A549 (cell line): ENCODE measurements at regions not wholly inside any gene's neighbourhood (a gene's known extent, or its start where the extent isn't known, plus 50 kb on each side); places are given as distances from the start of the nearest gene placed in this dataset.

Source experiments
- ATAC-seq, 2 experiments: fragments of 200-7000 bp in 1 of 2; fragments of >200 bp in 1 of 2; cut with Nextera tagmentation in 1 of 2; cut with Tn5 transposase in 1 of 2; 3 replicates each; pipeline versions ENCODE4 v1.8.0 to v1.9.1; 2018 to 2020; ENCODE audit warnings: mild to moderate bottlenecking in 1 of 2, moderate library complexity in 1 of 2
- CTCF ChIA-PET: fragments of 300-600 bp; sonication (Branson Sonifier 250); formaldehyde crosslinking; extraction: SDS; loops from one replicate; lab custom pipeline; 2021; ENCODE audit warnings: antibody characterized with exemption, inconsistent platforms; lab: Yijun Ruan, JAX
- POLR2A ChIA-PET: fragments of 350-600 bp; formaldehyde crosslinking; extraction: SDS; loops from one replicate; lab custom pipeline; 2021; ENCODE audit warnings: antibody characterized with exemption, inconsistent platforms; lab: Yijun Ruan, JAX
- DNase-seq, 2 experiments: peaks; one replicate each; pipeline versions ENCODE4 v3.0.0 to v3.0.0-alpha.2; 2011 to 2016; ENCODE audit warnings: low read depth in 1 of 2, low spot score in 1 of 2
- FAIRE-seq: peaks from 2 replicates; lab custom pipeline; 2011; peaks lifted over from hg19 to GRCh38; lab: Jason Lieb, UNC
- H3K27ac ChIP-seq, 2 experiments: fragments of >200 bp; sonication (Bioruptor Twin); formaldehyde crosslinking; 3 replicates each; pipeline ENCODE4 v1.5.1; 2016 to 2017
- H3K4me1 ChIP-seq: fragments of >200 bp; sonication (Bioruptor Twin); formaldehyde crosslinking; 3 replicates; pipeline ENCODE4 v1.6.1; 2016
- H3K4me2 ChIP-seq: fragments of >200 bp; sonication (Bioruptor Twin); formaldehyde crosslinking; 3 replicates; pipeline ENCODE4 v1.6.1; 2016
- H3K4me3 ChIP-seq: fragments of >200 bp; sonication (Bioruptor Twin); formaldehyde crosslinking; 3 replicates; pipeline ENCODE4 v1.5.1; 2016
- H3K9me3 ChIP-seq: fragments of >200 bp; sonication (Bioruptor Twin); formaldehyde crosslinking; 3 replicates; pipeline ENCODE4 v1.6.1; 2016
- CBX8 ChIP-seq: fragments of 200-600 bp; sonication (generic); IDR thresholded peaks from 2 replicates; pipeline ENCODE4 v1.6.1; 2016
- CEBPB ChIP-seq, 2 experiments: fragments of >200 bp in 1 of 2; sonication (Bioruptor Twin) in 1 of 2; formaldehyde crosslinking in 1 of 2; IDR thresholded peaks; 2 replicates each; pipeline ENCODE4 v1.6.1; 2012 to 2016
- EHMT2 ChIP-seq: fragments of 200-600 bp; sonication (generic); IDR thresholded peaks from 2 replicates; pipeline ENCODE4 v1.6.1; 2016; ENCODE audit warnings: antibody characterized with exemption, low read depth, mild to moderate bottlenecking, moderate library complexity
- EP300 ChIP-seq, 2 experiments: fragments of >200 bp; sonication (Bioruptor Twin); formaldehyde crosslinking; IDR thresholded peaks; 2 replicates in 1 of 2; 3 replicates in 1 of 2; pipeline ENCODE4 v1.6.1; 2016 to 2017
- ESRRA ChIP-seq: fragments of 150-350 bp; IDR thresholded peaks from 2 replicates; pipeline ENCODE4 v1.6.1; 2014; ENCODE audit warnings: mild to moderate bottlenecking, low read length, borderline replicate concordance
- FOSL2 ChIP-seq, 2 experiments: fragments of 450-650 bp in 1 of 2; fragments of >200 bp in 1 of 2; sonication (Bioruptor Twin) in 1 of 2; formaldehyde crosslinking; IDR thresholded peaks; 2 replicates each; pipeline versions ENCODE4 v1.5.0 to v1.6.1; 2016 to 2020; ENCODE audit warnings: mild to moderate bottlenecking in 1 of 2, moderate library complexity in 1 of 2
- FOXS1 ChIP-seq: fragments of 250-450 bp; sonication (Bioruptor Pico); IDR thresholded peaks from 2 replicates; pipeline ENCODE4 v1.5.0; 2020; ENCODE audit warnings: mild to moderate bottlenecking, moderate library complexity
- HOXB13 ChIP-seq: fragments of 250-450 bp; sonication (Bioruptor Pico); IDR thresholded peaks from 2 replicates; pipeline ENCODE4 v1.5.0; 2020; ENCODE audit warnings: low read depth, mild to moderate bottlenecking, moderate library complexity
- JUN ChIP-seq, 2 experiments: fragments of >200 bp; sonication (Bioruptor Twin); formaldehyde crosslinking; IDR thresholded peaks; 2 replicates in 1 of 2; 3 replicates in 1 of 2; pipeline ENCODE4 v1.6.1; 2016 to 2017
- MYC ChIP-seq: IDR thresholded peaks from 2 replicates; pipeline ENCODE4 v1.6.1; 2012; ENCODE audit warnings: mild to moderate bottlenecking, inconsistent platforms, low read length, improper control_type of control experiment, borderline replicate concordance
- RARB ChIP-seq: fragments of 250-450 bp; sonication (Bioruptor Pico); IDR thresholded peaks from 2 replicates; pipeline ENCODE4 v1.8.0; 2021; ENCODE audit warnings: mild to moderate bottlenecking, moderate library complexity
- RCOR1 ChIP-seq: fragments of 150-350 bp; IDR thresholded peaks from 2 replicates; pipeline ENCODE4 v1.6.1; 2014; ENCODE audit warnings: antibody characterized with exemption, low read length, low read depth
- RFX5 ChIP-seq: fragments of 450-650 bp; IDR thresholded peaks from 2 replicates; pipeline ENCODE4 v1.7.1; 2014; ENCODE audit warnings: antibody characterized with exemption, mild to moderate bottlenecking, moderate library complexity
- SREBF2 ChIP-seq: fragments of 450-650 bp; IDR thresholded peaks from 2 replicates; pipeline ENCODE4 v1.6.1; 2014; ENCODE audit warnings: mild to moderate bottlenecking, moderate library complexity
- TP53 ChIP-seq: fragments of 250-450 bp; sonication (Bioruptor Pico); IDR thresholded peaks from 2 replicates; pipeline ENCODE4 v1.5.0; 2021; ENCODE audit warnings: mild to moderate bottlenecking, moderate library complexity
- ZFP36 ChIP-seq: fragments of 450-650 bp; IDR thresholded peaks from 2 replicates; pipeline ENCODE4 v1.6.1; 2014; ENCODE audit warnings: borderline replicate concordance; ENCODE audit not compliant: partially characterized antibody
- ZNF302 ChIP-seq: fragments of 250-450 bp; sonication (Bioruptor Pico); IDR thresholded peaks from 2 replicates; pipeline ENCODE4 v1.9.0; 2021; ENCODE audit warnings: inconsistent platforms, mild to moderate bottlenecking, moderate library complexity
- WGBS: methylation state at CpG from one replicate; pipeline ENCODE4 v1.1.6; 2017; ENCODE audit errors: missing lambda C conversion rate; 5-methylcytosine and 5-hydroxymethylcytosine counted together
- TF ChIP-seq, protein P1 (sequence below): fragments of >200 bp; sonication (Bioruptor Twin); formaldehyde crosslinking; IDR thresholded peaks from 3 replicates; pipeline ENCODE4 v1.6.1; 2016
- TF ChIP-seq, protein P2 (sequence below): IDR thresholded peaks from 2 replicates; pipeline ENCODE4 v1.6.1; 2012
- TF ChIP-seq, protein P3 (sequence below): fragments of >200 bp; sonication (Bioruptor Twin); formaldehyde crosslinking; IDR thresholded peaks from 3 replicates; pipeline ENCODE4 v1.5.1; 2016
- TF ChIP-seq, protein P4 (sequence below): fragments of 250-450 bp; sonication (Bioruptor Pico); IDR thresholded peaks from 2 replicates; pipeline ENCODE4 v1.5.0; 2020; ENCODE audit warnings: low read depth, mild to moderate bottlenecking, moderate library complexity
- TF ChIP-seq, protein P5 (sequence below): fragments of 250-450 bp; sonication (Bioruptor Pico); IDR thresholded peaks from 2 replicates; pipeline ENCODE4 v1.5.0; 2021; ENCODE audit warnings: mild to moderate bottlenecking, moderate library complexity, borderline replicate concordance

DNA sequence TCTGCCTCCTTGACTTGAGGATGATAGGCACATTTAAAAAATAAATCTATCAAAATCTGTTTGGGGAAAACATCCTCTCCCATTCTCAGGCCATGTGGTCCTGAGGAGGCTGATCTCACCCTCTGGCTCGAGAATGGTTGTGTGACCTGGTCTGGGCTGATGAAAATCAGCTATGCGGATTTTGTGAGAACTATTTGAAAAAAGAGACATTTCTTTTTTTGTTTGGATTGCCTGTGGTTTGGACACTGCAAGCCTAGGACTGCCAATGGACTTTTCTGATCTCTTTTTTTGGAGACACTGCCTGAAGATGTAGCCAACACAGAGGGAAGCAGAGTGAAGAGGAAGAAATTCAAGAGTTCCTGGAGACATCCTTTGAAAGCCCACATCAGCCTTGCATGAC, 145.9 kb downstream of the HS3ST3B1 start:
- 0 out of 3 replicates have a peak, but pooled peaks cover 8% of the 10 kb centered on the region for H3K9me3 ChIP-seq
- FAIRE-seq (no peak), ATAC-seq (no peak), DNase-seq (no peak)
- 0 out of 3 replicates have a peak, but pooled peaks cover 4% of the 10 kb centered on the region for H3K4me1 ChIP-seq
- TF ChIP-seq RARB (CRISPR knock-in tag): no peak
- no peak for TF ChIP-seq RCOR1
- TF ChIP-seq SREBF2: no peak
- TF ChIP-seq, protein P1, sequence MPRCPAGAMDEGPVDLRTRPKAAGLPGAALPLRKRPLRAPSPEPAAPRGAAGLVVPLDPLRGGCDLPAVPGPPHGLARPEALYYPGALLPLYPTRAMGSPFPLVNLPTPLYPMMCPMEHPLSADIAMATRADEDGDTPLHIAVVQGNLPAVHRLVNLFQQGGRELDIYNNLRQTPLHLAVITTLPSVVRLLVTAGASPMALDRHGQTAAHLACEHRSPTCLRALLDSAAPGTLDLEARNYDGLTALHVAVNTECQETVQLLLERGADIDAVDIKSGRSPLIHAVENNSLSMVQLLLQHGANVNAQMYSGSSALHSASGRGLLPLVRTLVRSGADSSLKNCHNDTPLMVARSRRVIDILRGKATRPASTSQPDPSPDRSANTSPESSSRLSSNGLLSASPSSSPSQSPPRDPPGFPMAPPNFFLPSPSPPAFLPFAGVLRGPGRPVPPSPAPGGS: no peak
- no peak for TF ChIP-seq EP300 (IDR thresholded peaks at IDR 0.05)
- TF ChIP-seq, protein P2, sequence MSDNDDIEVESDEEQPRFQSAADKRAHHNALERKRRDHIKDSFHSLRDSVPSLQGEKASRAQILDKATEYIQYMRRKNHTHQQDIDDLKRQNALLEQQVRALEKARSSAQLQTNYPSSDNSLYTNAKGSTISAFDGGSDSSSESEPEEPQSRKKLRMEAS: no peak
- TF ChIP-seq, protein P3, sequence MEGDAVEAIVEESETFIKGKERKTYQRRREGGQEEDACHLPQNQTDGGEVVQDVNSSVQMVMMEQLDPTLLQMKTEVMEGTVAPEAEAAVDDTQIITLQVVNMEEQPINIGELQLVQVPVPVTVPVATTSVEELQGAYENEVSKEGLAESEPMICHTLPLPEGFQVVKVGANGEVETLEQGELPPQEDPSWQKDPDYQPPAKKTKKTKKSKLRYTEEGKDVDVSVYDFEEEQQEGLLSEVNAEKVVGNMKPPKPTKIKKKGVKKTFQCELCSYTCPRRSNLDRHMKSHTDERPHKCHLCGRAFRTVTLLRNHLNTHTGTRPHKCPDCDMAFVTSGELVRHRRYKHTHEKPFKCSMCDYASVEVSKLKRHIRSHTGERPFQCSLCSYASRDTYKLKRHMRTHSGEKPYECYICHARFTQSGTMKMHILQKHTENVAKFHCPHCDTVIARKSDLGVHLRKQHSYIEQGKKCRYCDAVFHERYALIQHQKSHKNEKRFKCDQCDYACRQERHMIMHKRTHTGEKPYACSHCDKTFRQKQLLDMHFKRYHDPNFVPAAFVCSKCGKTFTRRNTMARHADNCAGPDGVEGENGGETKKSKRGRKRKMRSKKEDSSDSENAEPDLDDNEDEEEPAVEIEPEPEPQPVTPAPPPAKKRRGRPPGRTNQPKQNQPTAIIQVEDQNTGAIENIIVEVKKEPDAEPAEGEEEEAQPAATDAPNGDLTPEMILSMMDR: no peak
- TF ChIP-seq JUN (IDR thresholded peaks at IDR 0.05): no peak
- TF ChIP-seq, protein P4, sequence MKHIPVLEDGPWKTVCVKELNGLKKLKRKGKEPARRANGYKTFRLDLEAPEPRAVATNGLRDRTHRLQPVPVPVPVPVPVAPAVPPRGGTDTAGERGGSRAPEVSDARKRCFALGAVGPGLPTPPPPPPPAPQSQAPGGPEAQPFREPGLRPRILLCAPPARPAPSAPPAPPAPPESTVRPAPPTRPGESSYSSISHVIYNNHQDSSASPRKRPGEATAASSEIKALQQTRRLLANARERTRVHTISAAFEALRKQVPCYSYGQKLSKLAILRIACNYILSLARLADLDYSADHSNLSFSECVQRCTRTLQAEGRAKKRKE (CRISPR knock-in tag): no peak
- TF ChIP-seq ZNF302 (CRISPR knock-in tag): no peak
- no peak for TF ChIP-seq FOXS1
- TF ChIP-seq ESRRA: no peak
- no peak for TF ChIP-seq CEBPB (IDR thresholded peaks at IDR 0.05)
- no peak for TF ChIP-seq HOXB13
- TF ChIP-seq TP53 (CRISPR knock-in tag): no peak
- no peak for TF ChIP-seq RFX5
- H3K27ac ChIP-seq: no peak overlapping the region
- 34% methylated on average over 2 of the region's 2 CpGs for WGBS
- POLR2A ChIA-PET: no interaction called here
- no peak overlapping the region for H3K4me3 ChIP-seq
- H3K4me2 ChIP-seq: no peak overlapping the region
- CTCF ChIA-PET: interaction anchor here (0.7 kb wide), 1 partner anchor 483 kb away, joined by 3 read pairs; no protein-coding TSS in a partner anchor

DNA sequence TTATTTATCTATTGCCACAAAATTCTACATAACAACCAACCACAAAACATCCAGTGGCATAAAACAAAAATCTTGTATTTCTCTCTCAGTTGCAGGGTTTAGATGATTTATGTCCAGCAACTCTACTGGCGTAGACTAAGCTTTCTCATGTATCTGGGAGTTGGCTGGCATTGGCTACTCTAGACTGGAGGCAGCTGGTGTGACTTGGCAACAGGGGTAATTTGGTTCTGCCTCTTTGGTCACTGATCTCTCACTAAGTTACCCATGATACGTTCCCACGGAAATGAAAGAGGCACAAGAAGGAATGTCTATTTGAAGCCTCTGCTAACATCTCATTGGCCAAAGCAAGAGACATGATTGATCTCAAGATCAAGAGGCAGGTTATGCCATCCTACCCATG, 144.0 kb downstream of the HS3ST3B1 start:
- ATAC-seq (no peak), FAIRE-seq (no peak), DNase-seq (no peak)
- TF ChIP-seq RARB (CRISPR knock-in tag): no peak
- no peak for TF ChIP-seq ZFP36
- TF ChIP-seq, protein P5, sequence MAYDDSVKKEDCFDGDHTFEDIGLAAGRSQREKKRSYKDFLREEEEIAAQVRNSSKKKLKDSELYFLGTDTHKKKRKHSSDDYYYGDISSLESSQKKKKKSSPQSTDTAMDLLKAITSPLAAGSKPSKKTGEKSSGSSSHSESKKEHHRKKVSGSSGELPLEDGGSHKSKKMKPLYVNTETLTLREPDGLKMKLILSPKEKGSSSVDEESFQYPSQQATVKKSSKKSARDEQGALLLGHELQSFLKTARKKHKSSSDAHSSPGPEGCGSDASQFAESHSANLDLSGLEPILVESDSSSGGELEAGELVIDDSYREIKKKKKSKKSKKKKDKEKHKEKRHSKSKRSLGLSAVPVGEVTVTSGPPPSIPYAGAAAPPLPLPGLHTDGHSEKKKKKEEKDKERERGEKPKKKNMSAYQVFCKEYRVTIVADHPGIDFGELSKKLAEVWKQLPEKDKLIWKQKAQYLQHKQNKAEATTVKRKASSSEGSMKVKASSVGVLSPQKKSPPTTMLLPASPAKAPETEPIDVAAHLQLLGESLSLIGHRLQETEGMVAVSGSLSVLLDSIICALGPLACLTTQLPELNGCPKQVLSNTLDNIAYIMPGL (CRISPR knock-in tag): no peak
- TF ChIP-seq, protein P1: no peak
- TF ChIP-seq EHMT2: no peak
- no peak for TF ChIP-seq MYC
- no peak for TF ChIP-seq CBX8
- no peak for TF ChIP-seq FOSL2 (IDR thresholded peaks at IDR 0.05)
- no peak for TF ChIP-seq FOSL2 (CRISPR knock-in tag; IDR thresholded peaks at IDR 0.05)
- 0 out of 3 replicates have a peak, but pooled peaks cover 8% of the 10 kb centered on the region for H3K9me3 ChIP-seq
- POLR2A ChIA-PET: no interaction called here
- 0 out of 3 replicates have a peak, but pooled peaks cover 4% of the 10 kb centered on the region for H3K4me1 ChIP-seq
- 75% methylated on average over 3 of the region's 3 CpGs for WGBS
- CTCF ChIA-PET: interaction anchor here (0.9 kb wide), 1 partner anchor 11 kb away, joined by 3 read pairs; no protein-coding TSS in a partner anchor
- H3K27ac ChIP-seq: no peak overlapping the region
- no peak overlapping the region for H3K4me2 ChIP-seq
- H3K4me3 ChIP-seq: no peak overlapping the region
